Fibroblast of the conjunctiva (primary cell): ENCODE measurements at regions not wholly inside any gene's neighbourhood (a gene's known extent, or its start where the extent isn't known, plus 50 kb on each side); places are given as distances from the start of the nearest gene placed in this dataset.
"Not testable (repeated sequence)": the region's sequence is repeated elsewhere in the genome, so short reads cannot be mapped to it uniquely, and the experiment has no call there.

Experiments
- DNase-seq: peaks from one replicate; pipeline ENCODE4 v3.0.0-alpha.2; 2010; ENCODE audit warnings: low read depth

DNA sequence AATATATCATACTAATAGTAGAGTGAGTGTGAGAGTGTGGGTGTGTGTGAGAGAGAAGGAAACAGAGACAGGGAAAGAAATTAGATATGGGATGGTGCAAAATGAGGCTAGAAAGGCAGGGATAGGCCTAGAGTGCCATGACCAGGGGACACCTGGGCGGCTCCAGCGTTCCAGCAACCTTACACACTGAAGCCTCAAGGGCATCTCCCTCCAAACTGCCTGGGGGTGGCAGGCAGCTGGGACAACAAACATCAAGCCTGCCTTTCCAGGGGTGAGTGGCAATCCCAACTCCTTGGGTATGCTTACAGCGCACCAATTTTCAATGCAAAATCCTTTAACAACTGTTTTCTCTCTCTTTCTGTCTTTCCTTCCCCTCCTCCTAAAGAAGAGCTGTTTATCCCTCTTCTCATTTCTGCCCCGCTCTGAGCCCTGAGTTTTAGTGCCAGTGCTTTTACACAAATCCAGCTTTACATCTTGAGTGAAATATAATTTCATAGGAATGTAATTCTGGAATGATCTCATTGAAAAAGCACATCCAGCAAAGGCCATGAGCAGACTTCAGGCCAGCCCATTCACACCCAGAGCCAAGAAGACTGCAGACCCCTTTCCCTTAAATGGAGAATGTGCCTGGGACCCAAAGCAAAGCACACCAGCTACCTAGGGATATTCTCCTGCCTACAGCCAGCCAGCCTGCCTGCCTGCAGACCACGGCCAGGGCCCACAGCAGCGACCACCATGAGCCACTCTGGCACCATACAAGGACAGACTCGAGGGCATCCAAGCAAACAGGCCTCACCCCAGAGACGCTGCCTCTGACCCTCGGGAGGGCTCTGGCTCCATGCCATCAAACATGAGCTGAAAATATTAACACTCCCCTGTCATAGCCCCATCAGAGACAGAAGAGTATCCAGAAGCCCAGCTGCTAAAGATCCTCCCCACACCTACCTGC is 90.3 kb downstream of the RPL27A start:
- no peak for DNase-seq

DNA sequence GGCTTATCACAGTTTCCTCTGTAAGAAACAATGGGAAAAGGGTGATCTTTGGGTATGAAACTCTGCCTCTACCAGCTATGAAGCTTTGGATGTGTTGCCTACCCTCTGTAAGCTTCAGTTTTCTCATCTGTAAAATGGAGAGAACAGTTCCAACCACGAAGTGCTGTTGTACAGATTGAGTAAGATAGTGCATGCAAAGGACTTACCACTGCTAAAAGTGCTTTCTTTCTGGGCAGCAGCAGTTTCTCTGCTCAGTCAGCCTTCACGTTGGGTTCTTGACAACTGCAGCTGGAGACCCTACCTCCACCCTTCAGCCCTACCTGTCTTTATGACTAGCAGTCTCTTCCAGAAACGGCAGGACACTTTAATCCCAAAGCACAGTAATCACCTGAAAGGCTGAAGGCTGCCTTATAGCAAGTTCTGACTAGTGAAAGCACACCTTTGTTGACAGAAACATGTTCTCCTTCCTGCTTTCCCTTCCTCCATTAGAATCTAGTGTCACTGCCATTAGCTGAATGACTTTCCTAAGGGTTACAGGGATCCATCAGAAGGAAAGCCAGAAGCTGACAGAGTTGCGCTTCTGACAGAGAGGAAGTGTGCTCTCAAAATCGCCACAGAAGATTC is 91.4 kb downstream of the RPL27A start:
- no peak for DNase-seq

DNA sequence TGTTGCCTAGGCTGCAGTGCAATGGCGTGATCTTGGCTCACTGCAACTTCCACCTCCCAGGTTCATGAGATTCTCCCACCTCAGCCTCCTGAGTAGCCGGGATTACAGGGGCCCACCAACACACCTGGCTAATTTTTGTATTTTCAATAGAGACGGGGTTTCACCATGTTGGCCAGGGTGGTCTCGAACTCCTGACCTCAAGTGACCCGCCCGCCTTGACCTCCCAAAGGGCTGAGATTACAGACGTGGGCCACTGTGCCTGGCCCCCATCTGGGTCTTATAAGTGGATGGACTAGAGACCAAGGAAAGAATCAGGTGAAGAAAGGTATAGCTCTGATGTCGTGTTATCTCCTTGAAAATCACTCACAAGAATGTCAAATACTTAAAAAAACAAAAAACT is 92.3 kb downstream of the RPL27A start:
- DNase-seq = not testable (repeated sequence)

DNA sequence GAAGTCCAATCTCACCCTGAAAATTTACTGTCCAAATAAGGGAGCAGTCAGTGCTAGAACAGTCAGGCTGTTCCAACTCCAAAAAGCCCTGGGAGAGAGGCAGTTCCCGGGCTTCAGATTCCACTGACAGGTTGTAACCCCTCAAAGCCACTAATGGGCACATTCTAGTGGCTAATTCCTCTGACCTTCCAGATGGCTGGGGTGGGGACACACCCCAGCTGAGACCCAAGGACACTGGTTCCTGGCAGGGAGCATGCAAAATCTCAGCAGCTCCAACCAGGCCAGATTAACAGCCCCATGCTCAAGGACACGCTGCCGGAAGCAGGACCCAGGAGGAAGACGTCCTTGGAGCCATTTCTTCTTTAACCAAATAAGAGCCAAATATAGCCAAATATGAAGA is 92.7 kb downstream of the RPL27A start:
- no peak for DNase-seq

DNA sequence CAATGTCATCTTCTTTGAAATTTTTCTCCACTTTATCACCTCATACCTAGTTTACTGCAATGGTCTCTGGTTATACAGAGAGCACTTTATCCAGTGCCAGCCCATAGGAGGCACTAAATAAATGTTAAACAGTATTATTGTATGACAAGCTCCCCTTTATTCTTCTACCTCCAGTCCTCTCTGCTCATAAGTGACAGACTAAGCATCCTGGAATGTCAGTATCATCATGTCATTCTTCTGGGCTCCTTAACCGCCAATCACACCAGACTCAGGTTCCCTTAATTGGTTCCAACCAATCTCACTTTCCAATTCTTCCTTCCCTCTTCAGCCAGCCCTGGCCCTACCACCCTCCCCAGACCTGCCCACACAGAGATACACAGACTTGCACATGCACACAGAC is 93.1 kb downstream of the RPL27A start:
- no peak for DNase-seq

DNA sequence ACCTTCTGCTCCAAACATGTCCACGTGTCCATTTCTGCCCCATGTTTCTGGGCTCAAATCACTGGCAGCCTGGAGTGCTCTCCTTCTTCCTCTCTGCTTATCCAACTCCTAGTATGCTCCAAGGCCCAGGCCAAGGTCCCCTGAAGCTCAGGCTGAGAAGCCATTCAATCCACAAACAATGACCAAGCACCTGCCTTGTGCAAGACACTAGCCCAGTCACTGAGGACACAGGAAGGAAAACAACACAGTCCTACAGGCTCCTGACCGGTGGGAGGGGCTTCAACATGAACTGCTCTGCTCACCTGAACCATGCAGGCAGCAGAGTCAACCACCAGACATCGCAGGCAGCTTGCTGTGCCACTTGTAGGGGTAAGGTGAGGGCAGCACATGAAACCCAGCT is 93.6 kb downstream of the RPL27A start:
- DNase-seq = no peak

DNA sequence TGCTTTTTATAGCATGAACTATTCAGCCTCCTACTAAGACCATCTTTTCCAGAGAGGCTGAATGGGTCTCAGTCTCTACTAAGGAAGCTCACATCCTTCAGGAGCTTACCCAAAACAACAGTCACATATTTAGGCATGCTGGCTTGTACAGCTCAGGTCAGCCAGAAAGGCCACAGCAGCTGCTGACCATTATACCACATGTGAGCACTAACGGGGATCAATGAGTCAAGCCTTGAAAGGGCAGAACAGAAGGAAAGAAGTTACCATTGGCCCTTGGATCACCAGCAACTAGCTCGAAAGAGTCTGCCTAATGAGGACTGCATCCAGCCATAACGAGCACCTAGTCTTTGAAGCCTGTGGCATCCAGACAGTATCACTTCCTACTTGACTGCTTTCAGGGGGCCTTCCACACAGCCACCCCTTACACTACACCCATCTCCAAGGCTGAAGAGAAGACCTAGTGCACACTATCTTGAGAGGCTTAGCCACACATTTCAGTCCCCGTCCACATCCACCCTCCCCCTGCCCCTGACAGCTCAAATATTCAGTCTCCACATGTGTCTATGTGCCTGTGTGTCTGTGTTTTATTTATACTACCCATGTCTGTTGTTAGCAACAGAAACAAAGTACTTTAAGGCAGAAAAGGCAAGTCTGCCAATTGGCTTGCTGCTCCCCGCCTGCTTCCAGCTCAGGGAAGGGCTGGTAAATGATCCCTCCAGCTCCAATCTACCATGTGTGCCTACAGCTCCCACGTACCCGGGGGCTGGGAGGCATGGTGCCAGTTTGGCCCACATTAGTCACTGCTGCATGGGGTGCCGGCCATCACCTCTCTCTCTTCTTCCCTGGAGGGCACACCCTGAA is 95.5 kb downstream of the RPL27A start:
- peak; percentile 65 for DNase-seq

DNA sequence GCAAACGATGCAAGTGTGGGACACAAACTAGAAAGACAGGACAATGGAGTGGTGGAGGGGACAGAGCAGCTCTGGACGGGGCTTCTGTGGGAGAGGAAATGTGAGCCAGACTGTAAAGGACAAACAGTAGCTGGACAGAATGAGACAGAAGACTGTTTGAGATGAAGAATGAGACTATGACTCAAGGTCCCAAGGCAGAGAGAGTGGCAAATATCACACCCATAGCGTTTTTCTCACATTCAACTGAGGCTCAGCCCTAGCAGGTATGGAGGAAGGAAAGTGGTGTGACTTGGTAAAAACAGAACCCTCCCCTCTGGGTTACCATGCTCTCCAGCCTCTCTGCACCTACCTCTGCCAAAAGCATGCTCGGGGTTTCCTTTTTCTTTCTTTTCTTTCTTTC is 96.5 kb downstream of the RPL27A start:
- no peak for DNase-seq

DNA sequence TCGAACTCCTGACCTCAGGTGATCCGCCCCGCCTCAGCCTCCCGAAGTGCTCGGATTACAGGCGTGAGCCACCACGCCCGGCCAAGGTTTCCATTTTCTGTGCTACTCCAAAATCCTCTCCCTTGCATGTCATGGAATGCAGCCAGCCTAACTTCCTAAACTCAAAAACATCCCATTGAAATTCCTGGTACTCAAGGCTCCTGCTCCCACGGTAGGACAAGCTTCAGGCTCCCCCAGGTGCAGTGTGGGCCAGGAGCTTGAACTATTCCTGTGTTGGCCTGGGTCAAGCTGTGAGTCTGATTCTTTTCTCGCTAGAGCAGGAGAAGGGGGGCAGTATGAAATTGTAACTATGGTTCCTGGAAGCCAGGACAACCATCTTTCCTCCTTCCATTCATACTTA is 97.1 kb downstream of the RPL27A start:
- DNase-seq = no peak

DNA sequence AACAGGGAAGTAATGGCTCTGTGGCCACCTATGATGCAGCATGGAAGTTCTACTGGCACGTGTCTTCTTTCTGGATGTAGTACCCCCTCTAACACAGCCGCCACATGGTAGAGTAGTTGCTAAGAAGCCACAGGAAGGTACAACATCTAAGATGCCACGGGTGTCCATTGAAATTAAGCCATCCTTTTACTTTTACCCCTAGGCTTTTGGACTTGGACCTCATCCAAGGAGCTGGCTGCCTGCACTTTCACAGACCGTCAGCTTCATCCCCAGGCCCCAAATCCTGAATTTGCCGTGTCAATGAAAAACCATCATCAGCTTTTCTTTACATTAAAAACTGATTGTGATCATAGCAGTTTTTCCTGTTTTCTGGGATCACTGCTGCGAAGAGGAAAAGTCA is 102.4 kb downstream of the RPL27A start:
- DNase-seq = no peak

DNA sequence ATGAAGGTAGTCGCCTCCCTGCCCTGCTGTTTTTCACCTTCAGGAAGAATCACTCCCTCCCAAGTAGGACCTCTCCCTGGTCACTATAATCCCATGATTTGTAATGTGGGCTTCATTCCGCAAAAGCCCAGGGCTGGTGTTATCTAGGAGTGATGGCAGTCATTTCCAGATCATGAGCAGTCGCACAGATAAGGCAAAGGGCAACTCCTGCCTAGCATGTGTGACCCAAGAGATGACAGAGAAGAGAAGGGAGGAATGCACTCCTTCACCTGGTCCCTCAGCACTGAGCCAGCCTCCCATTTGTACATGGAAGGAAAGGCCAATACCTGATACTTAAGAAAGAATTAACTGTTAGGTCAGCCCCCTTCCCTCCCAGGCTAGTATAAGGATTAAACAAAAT is 102.9 kb downstream of the RPL27A start:
- no peak for DNase-seq

DNA sequence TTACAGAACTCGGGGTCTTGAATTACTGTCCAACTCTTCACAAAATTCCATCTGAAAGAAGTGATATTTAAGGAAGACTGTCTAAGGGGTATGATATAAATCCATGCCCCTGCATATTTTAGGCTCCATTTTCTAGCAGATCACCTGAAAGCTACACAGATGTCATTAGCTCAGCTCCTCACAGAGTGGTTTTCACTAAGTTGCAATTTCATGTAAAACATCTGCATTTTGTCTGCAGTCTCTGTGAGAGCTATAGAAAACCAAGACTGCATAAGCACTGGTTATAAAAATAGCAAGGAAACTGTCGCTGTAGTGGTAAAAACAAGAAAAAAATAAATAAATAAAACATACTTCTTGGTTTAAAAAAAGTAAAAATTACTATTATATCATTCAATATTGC is 103.4 kb downstream of the RPL27A start:
- no peak for DNase-seq

DNA sequence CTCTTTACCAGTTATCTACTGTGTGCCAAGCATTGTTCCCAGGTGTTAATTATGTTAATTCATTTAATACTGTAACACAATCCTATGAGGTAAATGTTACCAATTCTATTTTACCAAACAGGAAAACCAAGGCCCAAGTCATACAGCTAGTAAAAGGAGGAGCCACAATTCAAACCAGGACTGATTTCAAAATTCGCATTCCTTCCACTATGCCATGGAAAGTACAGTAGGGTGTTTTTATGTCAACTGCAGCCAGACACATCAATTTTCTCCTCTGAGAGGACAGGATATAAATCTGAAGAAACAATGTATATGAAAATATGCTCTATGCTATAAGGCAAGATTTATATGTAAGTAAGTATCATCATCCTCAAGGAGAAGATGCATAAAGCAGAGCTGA is 104.3 kb downstream of the RPL27A start:
- no peak for DNase-seq

DNA sequence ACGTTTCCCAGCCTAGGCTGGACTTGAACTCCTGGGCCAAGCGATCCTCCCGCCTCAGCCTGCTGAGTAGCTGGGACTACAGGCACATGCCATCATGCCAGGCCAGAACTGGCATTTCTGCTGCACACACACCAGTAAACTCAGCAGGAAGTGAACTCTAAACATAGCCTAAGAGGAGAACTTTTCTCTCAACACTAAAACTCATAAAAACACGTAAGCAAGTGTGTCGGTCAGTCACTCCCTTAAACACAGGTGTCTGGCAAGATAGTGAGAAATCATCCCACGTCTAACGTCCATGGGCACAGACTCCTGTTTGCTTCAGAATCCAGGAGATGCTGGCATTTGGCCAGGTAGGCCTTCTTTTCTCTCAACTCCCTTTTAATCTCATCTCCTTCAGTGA is 104.8 kb downstream of the RPL27A start:
- DNase-seq = no peak

DNA sequence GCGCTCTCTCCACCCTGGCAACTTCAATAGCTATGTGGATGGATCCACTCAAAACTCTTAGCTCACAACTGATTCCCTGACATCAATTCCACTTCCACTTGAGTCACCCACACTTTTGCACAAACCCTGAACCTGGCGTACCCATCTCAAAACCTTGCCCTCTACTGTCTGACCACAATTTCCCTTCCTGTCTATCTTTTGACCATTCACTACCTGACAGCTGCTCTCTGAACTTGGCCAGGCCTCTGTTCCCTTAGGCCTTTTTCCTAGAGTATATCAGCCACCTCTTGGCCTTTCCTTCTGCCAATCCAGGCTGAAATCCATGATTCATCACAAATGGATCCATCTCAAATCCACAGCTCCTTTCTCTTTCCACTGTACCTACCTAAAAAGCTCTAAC is 106.0 kb downstream of the RPL27A start:
- no peak for DNase-seq

DNA sequence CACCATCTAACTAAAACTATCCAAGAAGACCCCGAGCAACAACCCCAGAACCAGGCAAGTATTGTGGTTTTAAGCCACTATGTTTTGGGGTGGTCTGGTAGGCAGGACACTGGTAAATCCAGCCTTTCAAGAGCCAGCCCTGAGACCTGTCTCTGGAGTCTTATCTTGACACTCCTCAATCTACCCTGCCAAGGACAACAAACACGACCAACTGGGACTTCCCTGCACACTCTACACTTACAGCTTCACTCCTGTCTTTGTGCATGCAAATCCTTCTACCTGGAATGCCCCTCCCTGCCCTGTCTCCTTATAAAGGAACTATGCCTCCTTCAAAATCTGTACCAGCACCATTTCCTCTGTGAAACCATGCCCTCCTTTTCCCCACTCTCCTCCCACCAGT is 107.3 kb downstream of the RPL27A start:
- no peak for DNase-seq

DNA sequence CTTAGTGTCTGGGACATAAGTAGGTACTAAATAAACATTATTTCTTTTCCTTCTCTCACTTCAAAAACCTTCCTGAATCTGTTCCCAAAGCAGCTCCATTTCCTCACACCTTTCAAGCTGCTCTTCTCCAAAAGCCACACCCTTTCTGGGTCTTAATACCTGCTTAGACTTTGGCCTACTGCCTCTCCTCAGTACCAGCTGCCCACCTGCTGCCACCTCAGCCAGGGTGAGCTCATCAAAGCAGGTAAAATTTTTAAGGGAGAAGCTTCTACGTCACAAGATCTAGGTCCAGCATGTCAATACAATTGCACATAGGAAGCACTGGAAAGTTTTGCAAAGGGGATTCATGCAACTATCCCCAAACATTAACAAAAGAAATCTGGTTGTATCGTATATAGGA is 108.4 kb downstream of the RPL27A start:
- no peak for DNase-seq

DNA sequence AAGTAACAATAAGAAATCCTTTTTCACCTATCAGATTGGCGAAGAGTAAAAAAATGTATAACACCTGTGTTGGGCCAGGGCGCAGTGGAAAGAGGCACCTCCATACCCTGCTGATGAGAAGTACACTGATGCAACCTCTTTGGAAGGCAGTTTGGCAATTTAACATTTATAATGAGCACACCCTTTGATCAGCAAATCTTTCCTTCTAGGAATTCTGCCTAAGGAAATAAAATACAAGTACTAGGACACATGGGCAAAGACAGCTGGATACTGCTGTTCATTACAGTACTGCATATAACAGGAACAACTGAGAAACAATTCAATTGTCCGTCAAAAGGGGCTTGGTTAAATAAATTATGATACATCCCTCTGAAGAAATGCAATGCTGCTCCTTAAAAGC is 110.1 kb downstream of the RPL27A start:
- DNase-seq = no peak

DNA sequence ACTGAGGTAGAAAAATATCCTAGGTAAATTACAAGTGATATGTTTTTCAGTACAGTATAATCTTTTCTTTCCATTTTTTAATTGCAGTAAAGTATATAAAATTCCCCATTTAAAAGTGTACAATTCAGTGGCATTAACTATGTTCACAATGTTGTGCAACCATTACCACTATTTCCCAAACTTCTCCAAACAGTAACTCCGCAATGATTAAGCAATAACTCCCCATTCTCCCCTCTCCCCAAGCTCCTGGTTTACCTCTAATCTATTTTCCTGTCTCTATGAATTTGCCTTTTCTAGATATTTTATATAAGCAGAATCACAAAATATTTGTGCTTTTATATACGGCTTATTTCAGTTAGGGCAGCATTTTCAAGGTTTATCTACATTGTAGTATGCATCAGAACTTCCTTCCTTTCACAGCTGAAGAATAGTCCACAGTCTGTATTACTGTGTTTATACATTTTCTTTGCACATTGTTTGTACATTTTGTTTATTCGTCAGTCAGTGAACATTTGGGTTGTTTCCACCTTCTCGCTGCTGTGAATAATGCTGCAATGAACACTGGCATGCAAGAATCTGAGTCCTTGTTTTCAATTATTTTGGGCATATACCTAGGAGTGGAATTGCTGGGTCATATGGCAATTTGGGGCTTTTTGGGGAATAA is 110.7 kb downstream of the RPL27A start:
- DNase-seq = no peak

DNA sequence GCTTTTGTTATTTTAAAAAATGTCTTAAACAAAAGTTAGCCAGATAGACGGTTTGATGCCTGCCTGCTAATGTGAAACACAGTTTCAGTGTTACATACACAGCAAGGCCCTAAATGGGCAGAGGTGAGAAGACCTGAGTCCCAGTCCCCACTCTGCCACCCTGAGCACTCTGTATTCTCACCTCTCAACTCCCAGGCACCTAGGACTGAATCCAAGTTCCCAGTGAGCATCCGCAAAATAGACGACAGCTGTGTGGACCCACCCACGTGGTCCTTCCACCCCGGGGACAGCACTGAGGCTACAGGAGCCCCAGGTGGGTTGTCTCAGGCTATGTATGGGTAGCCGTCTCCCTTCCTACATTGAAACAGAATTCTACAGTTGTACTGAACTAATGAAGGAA is 111.5 kb downstream of the RPL27A start:
- DNase-seq = no peak

DNA sequence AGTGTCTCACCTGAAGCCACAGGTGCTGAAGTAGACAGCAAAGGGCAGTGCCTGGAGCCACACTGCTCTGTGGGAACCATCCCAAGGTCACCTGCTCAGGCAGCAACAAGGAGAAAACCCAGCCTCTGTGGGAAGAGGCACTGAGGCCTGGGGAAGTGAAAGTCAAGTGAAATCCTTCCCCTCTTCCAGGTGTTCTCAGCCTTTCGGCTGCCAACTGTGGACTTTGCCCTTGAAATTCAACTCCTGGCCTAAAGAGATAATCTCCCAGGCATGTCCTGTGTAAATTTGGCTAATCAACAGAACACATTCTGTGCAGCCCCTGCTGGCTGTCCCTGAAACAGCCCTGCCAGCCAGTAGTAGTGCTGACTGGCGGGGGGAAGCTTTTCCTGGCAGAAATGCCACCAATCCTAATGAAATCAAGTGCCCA is 112.1 kb downstream of the RPL27A start:
- DNase-seq = no peak

DNA sequence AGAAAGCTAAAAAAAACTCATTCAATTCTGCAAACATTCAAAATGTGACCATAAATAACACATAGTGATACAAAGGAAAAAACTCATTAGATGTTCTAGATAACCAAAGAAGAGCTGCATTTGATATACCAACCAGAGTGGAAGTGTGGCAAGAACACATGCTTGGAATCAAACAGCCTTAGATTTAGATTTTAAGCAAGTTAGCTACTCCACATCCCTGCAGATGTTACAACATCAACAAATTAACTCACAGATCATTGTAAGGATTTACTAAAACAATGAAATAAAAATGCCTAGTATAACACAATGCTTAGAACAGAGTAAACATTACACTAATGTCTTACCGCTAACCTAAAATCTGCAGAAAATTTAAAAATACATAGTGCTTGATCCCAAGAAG is 114.0 kb upstream of the AKIP1 start:
- DNase-seq = no peak
